Fibroblast of villous mesenchyme (primary cell): ENCODE measurements at regions not wholly inside any gene's neighbourhood (a gene's known extent, or its start where the extent isn't known, plus 50 kb on each side); places are given as distances from the start of the nearest gene placed in this dataset.
"Not testable (repeated sequence)": the region's sequence is repeated elsewhere in the genome, so short reads cannot be mapped to it uniquely, and the experiment has no call there.

Experiments
- DNase-seq: peaks from one replicate; pipeline ENCODE4 v3.0.0-alpha.2; 2010; ENCODE audit warnings: low read depth
- H3K4me3 ChIP-seq: 2 replicates; pipeline ENCODE4 v1.5.1; 2011; ENCODE audit warnings: low read depth, mild to moderate bottlenecking, low read length
- CTCF ChIP-seq: IDR thresholded peaks from 2 replicates; pipeline ENCODE4 v1.5.1; 2012; ENCODE audit warnings: low read depth, mild to moderate bottlenecking, low read length; ENCODE audit not compliant: insufficient read depth

GRCh38 chr6:154615483-154616025, 105.1 kb upstream of the CNKSR3 start:
- peak overlapping the region; percentile 3 for H3K4me3 ChIP-seq
- DNase-seq, result peak; percentile 84
- TF ChIP-seq CTCF, result peak; percentile 10

GRCh38 chr6:154617175-154617574, 106.7 kb upstream of the CNKSR3 start:
- no peak overlapping the region for H3K4me3 ChIP-seq
- DNase-seq, result peak; percentile 71
- no peak for TF ChIP-seq CTCF

- DNase-seq, result no peak
- H3K4me3 ChIP-seq, result no peak overlapping the region
- TF ChIP-seq CTCF, result no peak
Measured at GRCh38 chr6:154619146-154619545, 108.7 kb upstream of the CNKSR3 start.

GRCh38 chr6:154621686-154622085, 111.2 kb upstream of the CNKSR3 start:
- no peak overlapping the region for H3K4me3 ChIP-seq
- no peak for DNase-seq
- TF ChIP-seq CTCF, result no peak

GRCh38 chr6:154622618-154623336, 110.4 kb upstream of the SCAF8 start:
- no peak overlapping the region for H3K4me3 ChIP-seq
- DNase-seq, result no peak
- no peak for TF ChIP-seq CTCF

- no peak overlapping the region for H3K4me3 ChIP-seq
- no peak for TF ChIP-seq CTCF
- DNase-seq, result no peak
Measured at GRCh38 chr6:154623391-154623790, 109.8 kb upstream of the SCAF8 start.

GRCh38 chr6:154624038-154624599, 109.1 kb upstream of the SCAF8 start:
- no peak for TF ChIP-seq CTCF
- no peak overlapping the region for H3K4me3 ChIP-seq
- DNase-seq, result no peak

- H3K4me3 ChIP-seq, result not testable (repeated sequence)
Measured at GRCh38 chr6:154624727-154625126, 108.5 kb upstream of the SCAF8 start.

More at GRCh38 chr6:154624727-154625126, 108.5 kb upstream of the SCAF8 start:
- DNase-seq, result not testable (repeated sequence)
